ENCODE measurements at regions not wholly inside any gene's neighbourhood (a gene's known extent, or its start where the extent isn't known, plus 50 kb on each side); places are given as distances from the start of the nearest gene placed in this dataset.

GRCh38 chr15:46170326-46170725 lies 535.5 kb downstream of the SQOR start:
- DNase-seq (ENCODE audit: low read depth, low spot score): no peak
- H3K27ac ChIP-seq: no peak overlapping the region

GRCh38 chr15:46174122-46174521 lies 539.3 kb downstream of the SQOR start:
- no peak overlapping the region for H3K27ac ChIP-seq
- DNase-seq (ENCODE audit: low read depth, low spot score): no peak

GRCh38 chr15:46177219-46177618 lies 542.4 kb downstream of the SQOR start:
- DNase-seq (ENCODE audit: low read depth, low spot score): no peak
- no peak overlapping the region for H3K27ac ChIP-seq

GRCh38 chr15:46178138-46178537 lies 543.3 kb downstream of the SQOR start:
- H3K27ac ChIP-seq: no peak overlapping the region
- no peak for DNase-seq (ENCODE audit: low read depth, low spot score)

GRCh38 chr15:46207341-46207740 lies 572.5 kb downstream of the SQOR start:
- H3K27ac ChIP-seq: no peak overlapping the region
- no peak for DNase-seq (ENCODE audit: low read depth, low spot score)

- no peak for DNase-seq (ENCODE audit: low read depth, low spot score)
- H3K27ac ChIP-seq: no peak overlapping the region
These were observed 578.7 kb downstream of the SQOR start for GRCh38 chr15:46213551-46213950.

GRCh38 chr15:46222826-46223225 lies 588.0 kb downstream of the SQOR start:
- no peak for DNase-seq (ENCODE audit: low read depth, low spot score)

GRCh38 chr15:46229263-46229662 lies 594.4 kb downstream of the SQOR start:
- H3K27ac ChIP-seq: no peak overlapping the region
- DNase-seq (ENCODE audit: low read depth, low spot score): no peak

More at GRCh38 chr15:46222826-46223225, 588.0 kb downstream of the SQOR start:
- no peak overlapping the region for H3K27ac ChIP-seq

- H3K27ac ChIP-seq: no peak overlapping the region
- no peak for DNase-seq (ENCODE audit: low read depth, low spot score)
These were observed 597.0 kb downstream of the SQOR start for GRCh38 chr15:46231786-46232185.

- DNase-seq (ENCODE audit: low read depth, low spot score): no peak
These were observed 597.6 kb downstream of the SQOR start for GRCh38 chr15:46232471-46232870.

GRCh38 chr15:46242935-46243334 lies 608.1 kb downstream of the SQOR start:
- H3K27ac ChIP-seq: no peak overlapping the region
- DNase-seq (ENCODE audit: low read depth, low spot score): no peak

More at GRCh38 chr15:46232471-46232870, 597.6 kb downstream of the SQOR start:
- H3K27ac ChIP-seq: no peak overlapping the region

GRCh38 chr15:46251903-46252302 lies 617.1 kb downstream of the SQOR start:
- no peak overlapping the region for H3K27ac ChIP-seq
- DNase-seq (ENCODE audit: low read depth, low spot score): no peak

- H3K27ac ChIP-seq: no peak overlapping the region
- DNase-seq (ENCODE audit: low read depth, low spot score): no peak
These were observed 623.2 kb downstream of the SQOR start for GRCh38 chr15:46258056-46258455.

GRCh38 chr15:46260937-46261336 lies 626.1 kb downstream of the SQOR start:
- no peak overlapping the region for H3K27ac ChIP-seq
- DNase-seq (ENCODE audit: low read depth, low spot score): no peak

- DNase-seq (ENCODE audit: low read depth, low spot score): no peak
- H3K27ac ChIP-seq: no peak overlapping the region
These were observed 631.0 kb downstream of the SQOR start for GRCh38 chr15:46265664-46266347.

GRCh38 chr15:46266661-46267060 lies 631.8 kb downstream of the SQOR start:
- DNase-seq (ENCODE audit: low read depth, low spot score): no peak
- no peak overlapping the region for H3K27ac ChIP-seq

GRCh38 chr15:46270481-46271147 lies 635.8 kb downstream of the SQOR start:
- DNase-seq (ENCODE audit: low read depth, low spot score): no peak
- H3K27ac ChIP-seq: no peak overlapping the region

- H3K27ac ChIP-seq: no peak overlapping the region
- DNase-seq (ENCODE audit: low read depth, low spot score): no peak
These were observed 640.9 kb downstream of the SQOR start for GRCh38 chr15:46275701-46276100.

- DNase-seq (ENCODE audit: low read depth, low spot score): no peak
- H3K27ac ChIP-seq: no peak overlapping the region
These were observed 642.6 kb downstream of the SQOR start for GRCh38 chr15:46277451-46277850.

- H3K27ac ChIP-seq: no peak overlapping the region
- DNase-seq (ENCODE audit: low read depth, low spot score): no peak
These were observed 643.2 kb downstream of the SQOR start for GRCh38 chr15:46278062-46278461.

GRCh38 chr15:46278486-46279090 lies 643.8 kb downstream of the SQOR start:
- no peak overlapping the region for H3K27ac ChIP-seq
- no peak for DNase-seq (ENCODE audit: low read depth, low spot score)

All from epithelial cell of prostate (primary cell).